ENCODE measurements at regions not wholly inside any gene's neighbourhood (a gene's known extent, or its start where the extent isn't known, plus 50 kb on each side); places are given as distances from the start of the nearest gene placed in this dataset.
"Not testable (repeated sequence)": the region's sequence is repeated elsewhere in the genome, so short reads cannot be mapped to it uniquely, and the experiment has no call there.

- DNase-seq (ENCODE audit: low spot score): not testable (repeated sequence)
Observed at GRCh38 chr6:9126034-9126433, 690.7 kb upstream of the SLC35B3 start.

- DNase-seq (ENCODE audit: low spot score): no peak
Observed at GRCh38 chr6:9121549-9121948, 686.2 kb upstream of the SLC35B3 start.

GRCh38 chr6:9116026-9116425, 680.7 kb upstream of the SLC35B3 start:
- peak; percentile 82 for DNase-seq (ENCODE audit: low spot score)

GRCh38 chr6:9112544-9112943, 677.2 kb upstream of the SLC35B3 start:
- DNase-seq (ENCODE audit: low spot score): no peak

GRCh38 chr6:9103876-9104521, 668.7 kb upstream of the SLC35B3 start:
- DNase-seq (ENCODE audit: low spot score): no peak

- DNase-seq (ENCODE audit: low spot score): no peak
Observed at GRCh38 chr6:9101920-9102319, 666.6 kb upstream of the SLC35B3 start.

- DNase-seq (ENCODE audit: low spot score): no peak
Observed at GRCh38 chr6:9100869-9101580, 665.7 kb upstream of the SLC35B3 start.

GRCh38 chr6:9095729-9096128, 660.4 kb upstream of the SLC35B3 start:
- DNase-seq (ENCODE audit: low spot score): no peak

GRCh38 chr6:9095137-9095536, 659.8 kb upstream of the SLC35B3 start:
- no peak for DNase-seq (ENCODE audit: low spot score)

- no peak for DNase-seq (ENCODE audit: low spot score)
Observed at GRCh38 chr6:9089724-9090123, 654.4 kb upstream of the SLC35B3 start.

- DNase-seq (ENCODE audit: low spot score): no peak
Observed at GRCh38 chr6:9087470-9087869, 652.1 kb upstream of the SLC35B3 start.

- DNase-seq (ENCODE audit: low spot score): no peak
Observed at GRCh38 chr6:9086331-9086730, 651.0 kb upstream of the SLC35B3 start.

GRCh38 chr6:9085709-9086070, 650.3 kb upstream of the SLC35B3 start:
- DNase-seq (ENCODE audit: low spot score): no peak

GRCh38 chr6:9085054-9085708, 649.8 kb upstream of the SLC35B3 start:
- DNase-seq (ENCODE audit: low spot score): no peak

- no peak for DNase-seq (ENCODE audit: low spot score)
Observed at GRCh38 chr6:9083108-9083507, 647.8 kb upstream of the SLC35B3 start.

- DNase-seq (ENCODE audit: low spot score): no peak
Observed at GRCh38 chr6:9066726-9067125, 631.4 kb upstream of the SLC35B3 start.

- DNase-seq (ENCODE audit: low spot score): no peak
Observed at GRCh38 chr6:9064156-9064555, 628.8 kb upstream of the SLC35B3 start.

- no peak for DNase-seq (ENCODE audit: low spot score)
Observed at GRCh38 chr6:9062596-9062995, 627.3 kb upstream of the SLC35B3 start.

- DNase-seq (ENCODE audit: low spot score): no peak
Observed at GRCh38 chr6:9057937-9058336, 622.6 kb upstream of the SLC35B3 start.

- no peak for DNase-seq (ENCODE audit: low spot score)
Observed at GRCh38 chr6:9056556-9056955, 621.2 kb upstream of the SLC35B3 start.

- no peak for DNase-seq (ENCODE audit: low spot score)
Observed at GRCh38 chr6:9044426-9044825, 609.1 kb upstream of the SLC35B3 start.

GRCh38 chr6:9040718-9041117, 605.4 kb upstream of the SLC35B3 start:
- no peak for DNase-seq (ENCODE audit: low spot score)

GRCh38 chr6:9039258-9039657, 603.9 kb upstream of the SLC35B3 start:
- peak; percentile 23 for DNase-seq (ENCODE audit: low spot score)
